ENCODE measurements at regions not wholly inside any gene's neighbourhood (a gene's known extent, or its start where the extent isn't known, plus 50 kb on each side); places are given as distances from the start of the nearest gene placed in this dataset.

DNA sequence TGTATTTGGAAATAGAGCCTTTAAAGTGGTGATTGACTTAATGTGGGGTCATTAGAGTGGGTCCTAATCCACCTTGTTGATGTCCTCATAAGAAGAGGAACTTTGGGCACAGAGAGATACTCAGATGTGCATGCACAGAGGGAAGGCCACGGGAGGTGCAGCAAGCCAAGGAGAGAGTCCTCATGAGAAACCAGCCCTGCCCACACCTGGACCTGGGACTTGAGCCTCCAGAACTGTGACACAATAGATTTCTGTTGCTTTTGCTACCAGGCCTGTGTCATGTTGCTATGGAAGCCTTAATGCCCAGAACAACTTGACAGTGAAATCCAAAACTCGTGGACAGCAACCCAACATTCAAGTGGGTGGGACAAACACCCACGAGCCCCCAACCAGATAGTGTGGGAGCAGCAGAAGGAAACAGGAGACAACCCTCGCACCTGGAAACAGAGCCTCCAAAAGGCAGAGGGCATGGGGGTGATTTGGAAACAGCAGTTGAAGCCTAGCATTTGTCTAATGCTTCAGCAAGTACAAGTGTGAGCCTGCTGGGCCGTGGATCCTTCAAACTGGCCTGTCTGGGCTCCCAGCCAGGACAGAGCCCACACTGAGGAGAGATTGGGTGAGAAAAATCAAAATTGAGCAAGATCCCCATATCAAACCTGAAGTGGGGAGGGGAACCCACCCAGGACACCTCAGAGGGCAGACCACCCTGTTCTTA is 201.0 kb upstream of the CST7 start:
- FAIRE-seq = no peak
- Histone ChIP-seq H2AFZ (ENCODE audit: low read depth, low read length) (no peak overlapping the region), H3K4me1 (replicated peaks in 1 of 2; ENCODE audit: control insufficient read depth in 2 of 2, insufficient read depth in 2 of 2, low read length in 2 of 2) (peaks cover 0 to 7% of the 10 kb centered on the region in 2 experiments; a peak in 2 of 5 replicates), H3K27me3 (ENCODE audit: control insufficient read depth in 2 of 2, insufficient read depth in 2 of 2, low read length in 2 of 2) (no peaks in the 10 kb centered on the region), H3K4me2 (ENCODE audit: insufficient read depth, low read length) (no peak overlapping the region), H4K20me1 (replicated peaks; ENCODE audit: control insufficient read depth, insufficient read depth, low read length) (no peaks in the 10 kb centered on the region; the same call in 1 of the 2 replicates), H3K36me3 (ENCODE audit: control insufficient read depth, insufficient read depth, low read length) (no peaks in the 10 kb centered on the region), H3K27ac (ENCODE audit: extremely low read depth, low read depth, low read length) (no peak overlapping the region), H3K9ac (ENCODE audit: insufficient read depth in 1 of 2, low read depth in 2 of 2, low read length in 2 of 2) (no peak overlapping the region), H3K79me2 (ENCODE audit: control insufficient read depth, insufficient read depth, low read length) (no peaks in the 10 kb centered on the region), H3K4me3 (no peak overlapping the region), H3K9me1 (ENCODE audit: control insufficient read depth, insufficient read depth, low read length) (no peaks in the 10 kb centered on the region), H3K9me3 (replicated peaks; ENCODE audit: control insufficient read depth, insufficient read depth, low read depth, low read length) (no peaks in the 10 kb centered on the region)
- CTCF ChIA-PET (ENCODE audit: low intra/inter-chr PET ratio) = no interaction called here
- intact Hi-C loops (cut with micrococcal nuclease) (no loop called here), in situ Hi-C loops (cut with MboI) (no loop called here)
- no peak for DNase-seq (ENCODE audit: extremely low read depth in 1 of 4, low spot score in 3 of 4)
- TF ChIP-seq DPF2 (IDR thresholded peaks at IDR 0.05) = no peak
- no peak for TF ChIP-seq PCBP2 (IDR thresholded peaks at IDR 0.05; ENCODE audit: low read depth, low read length, poor library complexity, severe bottlenecking)
- TF ChIP-seq, protein P1, sequence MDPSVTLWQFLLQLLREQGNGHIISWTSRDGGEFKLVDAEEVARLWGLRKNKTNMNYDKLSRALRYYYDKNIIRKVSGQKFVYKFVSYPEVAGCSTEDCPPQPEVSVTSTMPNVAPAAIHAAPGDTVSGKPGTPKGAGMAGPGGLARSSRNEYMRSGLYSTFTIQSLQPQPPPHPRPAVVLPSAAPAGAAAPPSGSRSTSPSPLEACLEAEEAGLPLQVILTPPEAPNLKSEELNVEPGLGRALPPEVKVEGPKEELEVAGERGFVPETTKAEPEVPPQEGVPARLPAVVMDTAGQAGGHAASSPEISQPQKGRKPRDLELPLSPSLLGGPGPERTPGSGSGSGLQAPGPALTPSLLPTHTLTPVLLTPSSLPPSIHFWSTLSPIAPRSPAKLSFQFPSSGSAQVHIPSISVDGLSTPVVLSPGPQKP (CRISPR knock-in tag; IDR thresholded peaks at IDR 0.05) = no peak
- TF ChIP-seq, protein P2, sequence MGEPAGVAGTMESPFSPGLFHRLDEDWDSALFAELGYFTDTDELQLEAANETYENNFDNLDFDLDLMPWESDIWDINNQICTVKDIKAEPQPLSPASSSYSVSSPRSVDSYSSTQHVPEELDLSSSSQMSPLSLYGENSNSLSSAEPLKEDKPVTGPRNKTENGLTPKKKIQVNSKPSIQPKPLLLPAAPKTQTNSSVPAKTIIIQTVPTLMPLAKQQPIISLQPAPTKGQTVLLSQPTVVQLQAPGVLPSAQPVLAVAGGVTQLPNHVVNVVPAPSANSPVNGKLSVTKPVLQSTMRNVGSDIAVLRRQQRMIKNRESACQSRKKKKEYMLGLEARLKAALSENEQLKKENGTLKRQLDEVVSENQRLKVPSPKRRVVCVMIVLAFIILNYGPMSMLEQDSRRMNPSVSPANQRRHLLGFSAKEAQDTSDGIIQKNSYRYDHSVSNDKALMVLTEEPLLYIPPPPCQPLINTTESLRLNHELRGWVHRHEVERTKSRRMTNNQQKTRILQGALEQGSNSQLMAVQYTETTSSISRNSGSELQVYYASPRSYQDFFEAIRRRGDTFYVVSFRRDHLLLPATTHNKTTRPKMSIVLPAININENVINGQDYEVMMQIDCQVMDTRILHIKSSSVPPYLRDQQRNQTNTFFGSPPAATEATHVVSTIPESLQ (CRISPR knock-in tag; IDR thresholded peaks at IDR 0.05) = no peak
- TF ChIP-seq TEAD4 (IDR thresholded peaks at IDR 0.05; ENCODE audit: low read length) = no peak
- TF ChIP-seq TEAD4 (CRISPR knock-in tag; IDR thresholded peaks at IDR 0.05; ENCODE audit: borderline replicate concordance) = no peak
- TF ChIP-seq, protein P3, sequence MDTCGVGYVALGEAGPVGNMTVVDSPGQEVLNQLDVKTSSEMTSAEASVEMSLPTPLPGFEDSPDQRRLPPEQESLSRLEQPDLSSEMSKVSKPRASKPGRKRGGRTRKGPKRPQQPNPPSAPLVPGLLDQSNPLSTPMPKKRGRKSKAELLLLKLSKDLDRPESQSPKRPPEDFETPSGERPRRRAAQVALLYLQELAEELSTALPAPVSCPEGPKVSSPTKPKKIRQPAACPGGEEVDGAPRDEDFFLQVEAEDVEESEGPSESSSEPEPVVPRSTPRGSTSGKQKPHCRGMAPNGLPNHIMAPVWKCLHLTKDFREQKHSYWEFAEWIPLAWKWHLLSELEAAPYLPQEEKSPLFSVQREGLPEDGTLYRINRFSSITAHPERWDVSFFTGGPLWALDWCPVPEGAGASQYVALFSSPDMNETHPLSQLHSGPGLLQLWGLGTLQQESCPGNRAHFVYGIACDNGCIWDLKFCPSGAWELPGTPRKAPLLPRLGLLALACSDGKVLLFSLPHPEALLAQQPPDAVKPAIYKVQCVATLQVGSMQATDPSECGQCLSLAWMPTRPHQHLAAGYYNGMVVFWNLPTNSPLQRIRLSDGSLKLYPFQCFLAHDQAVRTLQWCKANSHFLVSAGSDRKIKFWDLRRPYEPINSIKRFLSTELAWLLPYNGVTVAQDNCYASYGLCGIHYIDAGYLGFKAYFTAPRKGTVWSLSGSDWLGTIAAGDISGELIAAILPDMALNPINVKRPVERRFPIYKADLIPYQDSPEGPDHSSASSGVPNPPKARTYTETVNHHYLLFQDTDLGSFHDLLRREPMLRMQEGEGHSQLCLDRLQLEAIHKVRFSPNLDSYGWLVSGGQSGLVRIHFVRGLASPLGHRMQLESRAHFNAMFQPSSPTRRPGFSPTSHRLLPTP (IDR thresholded peaks at IDR 0.05; ENCODE audit: borderline replicate concordance, extremely low read depth, insufficient read length) = no peak
- TF ChIP-seq SRF (CRISPR knock-in tag; IDR thresholded peaks at IDR 0.05) = no peak
- TF ChIP-seq, protein P4, sequence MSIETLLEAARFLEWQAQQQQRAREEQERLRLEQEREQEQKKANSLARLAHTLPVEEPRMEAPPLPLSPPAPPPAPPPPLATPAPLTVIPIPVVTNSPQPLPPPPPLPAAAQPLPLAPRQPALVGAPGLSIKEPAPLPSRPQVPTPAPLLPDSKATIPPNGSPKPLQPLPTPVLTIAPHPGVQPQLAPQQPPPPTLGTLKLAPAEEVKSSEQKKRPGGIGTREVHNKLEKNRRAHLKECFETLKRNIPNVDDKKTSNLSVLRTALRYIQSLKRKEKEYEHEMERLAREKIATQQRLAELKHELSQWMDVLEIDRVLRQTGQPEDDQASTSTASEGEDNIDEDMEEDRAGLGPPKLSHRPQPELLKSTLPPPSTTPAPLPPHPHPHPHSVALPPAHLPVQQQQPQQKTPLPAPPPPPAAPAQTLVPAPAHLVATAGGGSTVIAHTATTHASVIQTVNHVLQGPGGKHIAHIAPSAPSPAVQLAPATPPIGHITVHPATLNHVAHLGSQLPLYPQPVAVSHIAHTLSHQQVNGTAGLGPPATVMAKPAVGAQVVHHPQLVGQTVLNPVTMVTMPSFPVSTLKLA (conservative IDR thresholded peaks at IDR 0.05) = no peak
- TF ChIP-seq BCL6 (CRISPR knock-in tag; IDR thresholded peaks at IDR 0.05) = no peak
- no peak for TF ChIP-seq KDM5B (IDR thresholded peaks at IDR 0.05; ENCODE audit: insufficient replicate concordance, low read depth, low read length)
- TF ChIP-seq TSC22D4 (tag; IDR thresholded peaks at IDR 0.05) = no peak
- TF ChIP-seq ZNF140 (CRISPR knock-in tag; IDR thresholded peaks at IDR 0.05) = no peak
- TF ChIP-seq SNRNP70 (optimal IDR thresholded peaks at IDR 0.05; ENCODE audit: low read depth, low read length) = no peak
- no TSS peak for BruUV-seq (replicated peaks)
- no peak for ATAC-seq
- POLR2A ChIA-PET = interaction anchor here (1.0 kb wide), 1 partner anchor 15 kb away, joined by 3 read pairs; no protein-coding TSS in a partner anchor
- WGBS (ENCODE audit: insufficient coverage, low coverage, missing lambda C conversion rate) = 0% methylated on average over 5 of the region's 5 CpGs
